ENCODE measurements at regions not wholly inside any gene's neighbourhood (a gene's known extent, or its start where the extent isn't known, plus 50 kb on each side); places are given as distances from the start of the nearest gene placed in this dataset.

- Histone ChIP-seq H2BK15ac (ENCODE audit: low read depth, low read length) (no peak overlapping the region), H3K23me2 (ENCODE audit: insufficient read length, low read depth, low read length, poor library complexity, severe bottlenecking) (no peaks in the 10 kb centered on the region), H2BK12ac (ENCODE audit: insufficient read length, low read depth, low read length) (no peak overlapping the region), H3K4me1 (ENCODE audit: insufficient read depth, low read length) (no peaks in the 10 kb centered on the region), H2BK20ac (ENCODE audit: low read depth, low read length, poor library complexity, severe bottlenecking) (no peak overlapping the region), H3K27ac (ENCODE audit: insufficient read length, low read depth, low read length) (no peak overlapping the region), H3K9ac (ENCODE audit: extremely low read depth, insufficient read length, low read length) (no peak overlapping the region), H3K27me3 (ENCODE audit: insufficient read depth, low read length) (no peaks in the 10 kb centered on the region), H2BK5ac (ENCODE audit: insufficient read length, low read length) (no peak overlapping the region), H3T11ph (ENCODE audit: low read length) (no peak overlapping the region), H2AFZ (ENCODE audit: low read length) (no peak overlapping the region), H3K79me2 (ENCODE audit: insufficient read depth, low read length) (no peaks in the 10 kb centered on the region), H4K20me1 (ENCODE audit: control insufficient read depth, insufficient read depth, insufficient read length) (no peaks in the 10 kb centered on the region), H3K4me2 (ENCODE audit: insufficient read depth, insufficient read length, low read length) (no peak overlapping the region), H3K56ac (ENCODE audit: insufficient read length, low read depth, low read length) (no peak overlapping the region), H3K23ac (ENCODE audit: insufficient read length, low read depth, low read length) (no peak overlapping the region), H4K5ac (ENCODE audit: insufficient read length, low read depth, low read length) (no peak overlapping the region), H3K4ac (ENCODE audit: low read depth, low read length) (no peak overlapping the region), H2BK120ac (ENCODE audit: low read depth, low read length, poor library complexity, severe bottlenecking) (no peak overlapping the region), H3K79me1 (ENCODE audit: insufficient read depth, low read depth, low read length, poor library complexity, severe bottlenecking) (no peaks in the 10 kb centered on the region), H3K9me3 (ENCODE audit: control insufficient read depth, low read depth, low read length) (no peaks in the 10 kb centered on the region), H2AK5ac (ENCODE audit: insufficient read length, low read length) (no peak overlapping the region), H3K14ac (ENCODE audit: insufficient read depth, low read length) (no peak overlapping the region), H4K91ac (ENCODE audit: insufficient read length, low read depth, low read length) (no peak overlapping the region), H3K18ac (ENCODE audit: insufficient read length, low read depth, low read length) (no peak overlapping the region), H4K8ac (replicated peaks; ENCODE audit: insufficient read length, low read depth, low read length) (no peak overlapping the region)
- Mint-ChIP-seq H3K27me3 (ENCODE audit: low read depth) (no peaks in the 10 kb centered on the region), H3K4me3 (no peak overlapping the region), H3K9me3 (peaks cover 7 to 8% of the 10 kb centered on the region in 2 experiments), H3K36me3 (ENCODE audit: insufficient read depth in 1 of 3, low read depth in 3 of 3) (peaks cover 0 to 19% (median 0%) of the 10 kb centered on the region in 3 experiments; a peak in 4 of 7 replicates), H3K4me1 (no peaks in the 10 kb centered on the region), H3K27ac (no peak overlapping the region)
- DNase-seq: no peak
- TF ChIP-seq CTCF (conservative IDR thresholded peaks at IDR 0.05): no peak
- no CpG with 5 or more reads among the region's 4 CpGs for WGBS (ENCODE audit: extremely low coverage, insufficient read length, low lambda C conversion rate)
Observed at GRCh38 chr5:85927632-85928031, 690.1 kb upstream of the COX7C start.

Data from H9 (cell line).